ENCODE measurements at regions not wholly inside any gene's neighbourhood (a gene's known extent, or its start where the extent isn't known, plus 50 kb on each side); places are given as distances from the start of the nearest gene placed in this dataset.

DNA sequence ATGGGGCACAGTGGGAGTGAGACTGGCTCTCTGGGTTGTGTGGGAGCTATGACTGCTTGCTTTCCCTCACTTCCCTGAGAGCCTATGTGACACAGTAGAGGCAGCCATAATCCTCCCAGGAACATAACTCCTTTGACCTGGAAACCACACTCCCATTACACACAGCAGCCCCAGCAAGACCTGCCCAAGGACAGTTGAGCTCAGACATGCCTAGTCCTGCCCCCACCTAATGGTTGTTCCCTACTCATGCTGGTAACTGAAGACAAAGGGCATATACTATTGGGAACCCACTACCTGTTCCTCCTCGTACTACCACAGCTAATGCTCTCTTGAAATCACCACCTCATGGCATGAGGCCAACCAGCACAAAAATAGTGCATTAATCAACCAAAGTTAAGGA is 550.4 kb upstream of the ARPP21 start:
- Histone ChIP-seq H3K9me2 (ENCODE audit: insufficient read depth) (0 out of 2 replicates have a peak, but pooled peaks cover 7% of the 10 kb centered on the region), H2AFZ (peak overlapping the region; percentile 38; the same call in 1 of the 2 replicates), H3K4me1 (ENCODE audit: insufficient read depth) (no peaks in the 10 kb centered on the region), H3K36me3 (ENCODE audit: insufficient read depth) (no peaks in the 10 kb centered on the region), H3K27ac (ENCODE audit: low read depth) (no peak overlapping the region), H3K4me3 (no peak overlapping the region), H3K27me3 (ENCODE audit: insufficient read depth) (no peaks in the 10 kb centered on the region), H3K4me2 (no peak overlapping the region), H3F3A (replicated peaks; ENCODE audit: low read depth) (no peaks in the 10 kb centered on the region), H4K20me1 (replicated peaks; ENCODE audit: insufficient read depth) (no peaks in the 10 kb centered on the region), H3K79me2 (replicated peaks; ENCODE audit: insufficient read depth) (no peaks in the 10 kb centered on the region)
- TF ChIP-seq EZH2phosphoT487 (IDR thresholded peaks at IDR 0.05; ENCODE audit: unreplicated experiment), result no peak
- no peak for TF ChIP-seq CREB1 (CRISPR knock-in tag; IDR thresholded peaks at IDR 0.05; ENCODE audit: low read depth)
- TF ChIP-seq ZNF462 (CRISPR knock-in tag; IDR thresholded peaks at IDR 0.05), result no peak
- no peak for TF ChIP-seq CTCF (conservative IDR thresholded peaks at IDR 0.05; ENCODE audit: low read depth in 2 of 2)
- TF ChIP-seq ETS1 (IDR thresholded peaks at IDR 0.05), result no peak
- no peak for TF ChIP-seq POLR2AphosphoS5 (IDR thresholded peaks at IDR 0.05; ENCODE audit: low read depth)
- DNase-seq (ENCODE audit: low spot score) (no peak), ATAC-seq (no peak)
- no peak overlapping the region for H3K4me3 Mint-ChIP-seq
- no peak overlapping the region for H3K27ac Mint-ChIP-seq
- H3K27me3 Mint-ChIP-seq (ENCODE audit: insufficient read depth, low read depth, poor library complexity), result peaks cover 4% of the 10 kb centered on the region
- peaks cover 15% of the 10 kb centered on the region; the same call in 2 of the 3 replicates for H3K36me3 Mint-ChIP-seq (ENCODE audit: low read depth)
- peaks cover 11% of the 10 kb centered on the region for H3K4me1 Mint-ChIP-seq
- peaks cover 35% of the 10 kb centered on the region for H3K9me3 Mint-ChIP-seq

Measured in GM23338 (cell line).